DOHH2 (cell line): ENCODE measurements at regions not wholly inside any gene's neighbourhood (a gene's known extent, or its start where the extent isn't known, plus 50 kb on each side); places are given as distances from the start of the nearest gene placed in this dataset.

Source experiments
- EZH2phosphoT487 ChIP-seq: fragments of 200-600 bp; sonication (generic); IDR thresholded peaks from 2 replicates; pipeline ENCODE4 v1.6.1; 2017; ENCODE audit warnings: borderline replicate concordance, mild to moderate bottlenecking, antibody characterized with exemption, low read length, moderate library complexity, mixed read lengths
- TF ChIP-seq, protein P1 (sequence below): fragments of 200-600 bp; sonication (generic); IDR thresholded peaks from one replicate; pipeline ENCODE4 v1.5.1; 2014; ENCODE audit warnings: antibody characterized with exemption, mild to moderate bottlenecking, low read depth, low read length; ENCODE audit not compliant: poor library complexity, severe bottlenecking

DNA sequence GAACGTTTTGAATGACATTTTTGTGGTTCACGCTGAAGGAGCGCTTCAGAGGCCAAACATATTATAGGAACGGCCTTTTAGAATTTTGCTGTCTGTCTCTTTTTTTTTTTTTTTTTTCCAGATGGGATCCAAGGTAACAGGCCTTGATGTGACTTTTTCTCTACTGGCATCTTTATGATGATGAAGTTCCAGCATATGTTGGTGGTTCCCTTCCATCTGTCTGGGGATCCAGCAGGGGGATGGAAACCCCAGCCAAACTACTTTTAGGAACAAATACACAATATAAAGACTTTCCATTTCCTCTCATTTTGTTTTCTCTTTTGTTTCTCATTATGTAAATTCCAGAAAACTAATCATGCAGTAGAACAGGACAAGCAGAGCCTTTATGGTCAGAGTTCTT lies 239.3 kb upstream of the PRICKLE1 start:
- TF ChIP-seq, protein P1, sequence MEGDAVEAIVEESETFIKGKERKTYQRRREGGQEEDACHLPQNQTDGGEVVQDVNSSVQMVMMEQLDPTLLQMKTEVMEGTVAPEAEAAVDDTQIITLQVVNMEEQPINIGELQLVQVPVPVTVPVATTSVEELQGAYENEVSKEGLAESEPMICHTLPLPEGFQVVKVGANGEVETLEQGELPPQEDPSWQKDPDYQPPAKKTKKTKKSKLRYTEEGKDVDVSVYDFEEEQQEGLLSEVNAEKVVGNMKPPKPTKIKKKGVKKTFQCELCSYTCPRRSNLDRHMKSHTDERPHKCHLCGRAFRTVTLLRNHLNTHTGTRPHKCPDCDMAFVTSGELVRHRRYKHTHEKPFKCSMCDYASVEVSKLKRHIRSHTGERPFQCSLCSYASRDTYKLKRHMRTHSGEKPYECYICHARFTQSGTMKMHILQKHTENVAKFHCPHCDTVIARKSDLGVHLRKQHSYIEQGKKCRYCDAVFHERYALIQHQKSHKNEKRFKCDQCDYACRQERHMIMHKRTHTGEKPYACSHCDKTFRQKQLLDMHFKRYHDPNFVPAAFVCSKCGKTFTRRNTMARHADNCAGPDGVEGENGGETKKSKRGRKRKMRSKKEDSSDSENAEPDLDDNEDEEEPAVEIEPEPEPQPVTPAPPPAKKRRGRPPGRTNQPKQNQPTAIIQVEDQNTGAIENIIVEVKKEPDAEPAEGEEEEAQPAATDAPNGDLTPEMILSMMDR: no peak
- no peak for TF ChIP-seq EZH2phosphoT487
